Trophoblast cell (in vitro differentiated cells and primary cell): ENCODE measurements at regions not wholly inside any gene's neighbourhood (a gene's known extent, or its start where the extent isn't known, plus 50 kb on each side); places are given as distances from the start of the nearest gene placed in this dataset.
A peak's percentile ranks its signal among the peaks of the same experiment; 100 is the strongest.
"Not testable (repeated sequence)": the region's sequence is repeated elsewhere in the genome, so short reads cannot be mapped to it uniquely, and the experiment has no call there.

ENCODE experiments used
- DNase-seq, 2 donors: peaks; one replicate each; pipeline ENCODE4 v3.0.0-alpha.2; 2016
- H2AFZ ChIP-seq: 2 replicates; pipeline ENCODE4 v1.6.1; 2013; ENCODE audit warnings: low read length, moderate library complexity, mild to moderate bottlenecking; ENCODE audit not compliant: insufficient read depth, poor library complexity
- H2AK5ac ChIP-seq: 2 replicates; pipeline ENCODE4 v1.6.1; 2013; ENCODE audit warnings: mild to moderate bottlenecking, low read length
- H2BK120ac ChIP-seq: 2 replicates; pipeline ENCODE4 v1.6.1; 2013; ENCODE audit warnings: low read length, mild to moderate bottlenecking, moderate library complexity; ENCODE audit not compliant: insufficient read depth, poor library complexity
- H2BK12ac ChIP-seq: 2 replicates; pipeline ENCODE4 v1.6.1; 2013; ENCODE audit warnings: mild to moderate bottlenecking, low read length, moderate library complexity
- H2BK5ac ChIP-seq: 2 replicates; pipeline ENCODE4 v1.6.1; 2013; ENCODE audit warnings: low read length, low read depth, moderate library complexity, mild to moderate bottlenecking; ENCODE audit not compliant: poor library complexity
- H3K14ac ChIP-seq: 2 replicates; pipeline ENCODE4 v1.6.1; 2013; ENCODE audit warnings: mild to moderate bottlenecking, low read length
- H3K18ac ChIP-seq: 2 replicates; pipeline ENCODE4 v1.6.1; 2013; ENCODE audit warnings: mild to moderate bottlenecking, low read length
- H3K23ac ChIP-seq: 2 replicates; pipeline ENCODE4 v1.6.1; 2013; ENCODE audit warnings: low read length
- H3K27ac ChIP-seq: 2 replicates; pipeline ENCODE4 v1.5.1; 2013; ENCODE audit warnings: low read depth, mild to moderate bottlenecking, inconsistent platforms, low read length, moderate library complexity
- H3K27me3 ChIP-seq: 2 replicates; pipeline ENCODE4 v1.6.1; 2013; ENCODE audit warnings: inconsistent platforms, mild to moderate bottlenecking, low read length, moderate library complexity; ENCODE audit not compliant: insufficient read depth
- H3K36me3 ChIP-seq, 2 experiments: 1 replicate in 1 of 2; 2 replicates in 1 of 2; pipeline ENCODE4 v1.6.1; 2013; ENCODE audit warnings: low read length in 2 of 2, mild to moderate bottlenecking in 2 of 2, moderate library complexity in 1 of 2; ENCODE audit not compliant: insufficient read depth in 2 of 2, control insufficient read depth in 1 of 2
- H3K4ac ChIP-seq: 2 replicates; pipeline ENCODE4 v1.6.1; 2013; ENCODE audit warnings: low read depth, mild to moderate bottlenecking, low read length, moderate library complexity
- H3K4me1 ChIP-seq, 2 experiments: 1 replicate in 1 of 2; 2 replicates in 1 of 2; pipeline ENCODE4 v1.6.1; 2013; ENCODE audit warnings: low read length in 2 of 2, mild to moderate bottlenecking in 2 of 2, moderate library complexity in 1 of 2; ENCODE audit not compliant: insufficient read depth in 2 of 2, control insufficient read depth in 1 of 2
- H3K4me2 ChIP-seq: 2 replicates; pipeline ENCODE4 v1.6.1; 2013; ENCODE audit warnings: inconsistent platforms, mild to moderate bottlenecking, low read length, moderate library complexity
- H3K4me3 ChIP-seq: 2 replicates; pipeline ENCODE4 v1.5.1; 2013; ENCODE audit warnings: mild to moderate bottlenecking, low read depth, low read length, inconsistent platforms
- H3K79me1 ChIP-seq: one replicate; pipeline ENCODE4 v1.6.1; 2013; ENCODE audit warnings: low read length
- H3K79me2 ChIP-seq: 2 replicates; pipeline ENCODE4 v1.6.1; 2013; ENCODE audit warnings: low read length, mild to moderate bottlenecking; ENCODE audit not compliant: control insufficient read depth, insufficient read depth, poor library complexity
- H3K9ac ChIP-seq: 2 replicates; pipeline ENCODE4 v1.6.1; 2013; ENCODE audit warnings: mild to moderate bottlenecking, low read length
- H3K9me3 ChIP-seq: 2 replicates; pipeline ENCODE4 v1.6.1; 2013; ENCODE audit warnings: low read depth, mild to moderate bottlenecking, control low read depth, inconsistent platforms, low read length; ENCODE audit not compliant: insufficient read depth
- H4K12ac ChIP-seq: 2 replicates; pipeline ENCODE4 v1.6.1; 2013; ENCODE audit warnings: low read depth, mild to moderate bottlenecking, low read length, moderate library complexity
- H4K8ac ChIP-seq: 2 replicates; pipeline ENCODE4 v1.6.1; 2013; ENCODE audit warnings: low read depth, mild to moderate bottlenecking, low read length, moderate library complexity
- H4K91ac ChIP-seq: one replicate; pipeline ENCODE4 v1.6.1; 2013; ENCODE audit warnings: low read depth, mild to moderate bottlenecking, low read length, moderate library complexity
- WGBS: extraction: QIAGEN DNeasy Blood & Tissue Kit; methylation state at CpG from one replicate; pipeline ENCODE4 v1.1.7; 2013; ENCODE audit warnings: missing lambda C conversion rate; ENCODE audit not compliant: insufficient read length, insufficient coverage; ENCODE audit errors: extremely low coverage; 5-methylcytosine and 5-hydroxymethylcytosine counted together

- H3K27me3 ChIP-seq, H3K4me3 ChIP-seq, H3K79me1 ChIP-seq, H4K8ac ChIP-seq, H3K9ac ChIP-seq, H2BK12ac ChIP-seq, H3K4ac ChIP-seq, H4K12ac ChIP-seq, H2AFZ ChIP-seq, H3K9me3 ChIP-seq, H3K27ac ChIP-seq, H3K14ac ChIP-seq, H3K23ac ChIP-seq, H4K91ac ChIP-seq, H3K79me2 ChIP-seq, H3K36me3 ChIP-seq, H2AK5ac ChIP-seq, H3K4me1 ChIP-seq, H3K18ac ChIP-seq, H2BK120ac ChIP-seq, H2BK5ac ChIP-seq, DNase-seq, H3K4me2 ChIP-seq: not testable (repeated sequence)
- no CpG with 5 or more reads among the region's 9 CpGs for WGBS
Observed at GRCh38 chr17:30669217-30669649, 155.3 kb downstream of the CRLF3 start.

DNA sequence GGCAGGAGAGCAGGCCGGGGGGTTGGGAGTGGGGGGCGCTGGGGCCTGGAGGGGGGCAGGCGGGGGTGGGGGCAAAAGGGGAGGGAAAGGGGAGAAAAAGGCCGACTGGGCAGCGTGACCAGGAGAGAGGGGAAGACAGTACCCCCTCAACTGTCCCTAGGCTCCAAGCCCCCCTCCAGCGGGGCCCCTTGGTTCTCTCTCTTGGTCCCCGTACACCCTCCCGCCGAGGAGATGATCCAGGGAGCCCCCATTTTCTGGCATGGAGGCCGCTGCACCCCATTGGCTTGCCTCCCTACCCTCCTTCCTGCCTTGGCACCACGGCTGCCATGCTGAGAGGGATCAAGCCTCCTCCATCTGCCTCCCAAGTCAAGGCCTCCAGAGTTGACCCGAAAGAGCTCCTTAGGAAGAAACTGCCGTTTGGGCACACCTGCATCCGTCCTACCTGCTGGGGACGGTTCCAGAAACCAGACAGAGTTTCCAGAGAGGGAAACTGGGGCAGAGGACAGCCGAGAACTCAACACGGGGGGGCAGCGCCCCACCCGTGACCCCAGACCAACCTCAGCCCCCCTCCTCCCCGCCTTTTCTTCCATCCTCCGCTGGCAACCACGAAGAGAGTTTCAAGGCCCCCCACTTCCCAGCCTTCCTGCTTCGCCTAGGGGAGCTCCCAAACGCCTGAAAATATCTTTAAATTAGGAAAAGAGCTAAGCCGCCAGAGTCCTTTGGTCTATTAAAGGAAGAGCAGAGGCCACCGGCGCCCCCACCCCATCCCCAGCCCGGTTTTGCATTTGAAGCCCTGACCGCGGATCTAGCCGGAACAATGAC lies 155.9 kb downstream of the CRLF3 start:
- not testable (repeated sequence) for H2BK12ac ChIP-seq, H4K12ac ChIP-seq, H2BK5ac ChIP-seq

DNA sequence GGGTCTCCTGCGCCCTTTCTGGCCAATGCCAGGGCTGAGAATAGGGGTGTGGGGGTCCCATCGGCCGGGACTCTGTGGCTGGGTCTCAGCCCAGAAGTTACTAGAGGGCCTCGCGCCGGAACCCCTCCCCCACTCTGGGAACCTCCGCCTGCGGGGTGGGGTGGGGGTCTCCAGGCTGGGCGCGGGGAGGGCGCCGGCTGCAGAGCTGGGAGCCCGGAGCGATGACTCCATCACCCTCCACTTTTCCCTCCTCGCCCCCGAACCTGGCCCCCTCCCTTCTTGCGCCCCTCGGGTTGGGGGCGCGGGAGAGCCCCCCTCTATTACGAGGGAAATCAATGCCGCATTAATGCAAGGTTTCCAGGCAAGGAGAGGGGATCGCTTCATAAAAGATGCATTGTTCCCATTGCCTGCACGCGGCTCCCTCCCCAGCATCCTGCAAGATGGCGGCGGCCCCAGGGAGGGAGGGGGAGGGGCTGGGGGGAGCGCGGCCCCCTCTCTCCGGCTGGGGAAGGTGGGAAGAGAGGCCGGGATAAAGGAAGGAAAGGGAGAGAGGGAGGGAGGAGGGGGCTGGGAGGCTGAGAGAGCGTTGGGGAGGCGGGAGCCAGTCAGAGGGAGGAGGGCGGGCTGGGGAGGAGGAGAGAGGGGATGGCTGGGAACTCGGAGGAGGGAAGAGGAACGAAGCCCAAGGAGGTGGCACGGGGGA lies 156.7 kb downstream of the CRLF3 start:
- not testable (repeated sequence) for H2BK5ac ChIP-seq, H3K9ac ChIP-seq, H3K23ac ChIP-seq, H3K4me1 ChIP-seq, DNase-seq, H2AK5ac ChIP-seq, H3K79me1 ChIP-seq, H4K12ac ChIP-seq, H3K14ac ChIP-seq, H3K9me3 ChIP-seq, H3K18ac ChIP-seq, H3K4ac ChIP-seq, H3K36me3 ChIP-seq, H3K27ac ChIP-seq, H3K79me2 ChIP-seq, H2BK12ac ChIP-seq, H3K27me3 ChIP-seq, H2AFZ ChIP-seq
- peak overlapping the region; percentile 43 for H2BK120ac ChIP-seq
- peak overlapping the region; percentile 64 for H3K4me3 ChIP-seq
- peak overlapping the region; percentile 71 for H4K8ac ChIP-seq
- WGBS, result no CpG with 5 or more reads among the region's 37 CpGs
- H3K4me2 ChIP-seq, result peak overlapping the region; percentile 66
- peak overlapping the region; percentile 89 for H4K91ac ChIP-seq

More for the DNA sequence above, 155.9 kb downstream of the CRLF3 start:
- not testable (repeated sequence) for H3K79me2 ChIP-seq, H2AFZ ChIP-seq, H3K27me3 ChIP-seq, H3K14ac ChIP-seq, H3K36me3 ChIP-seq, H3K4me2 ChIP-seq, H3K4me1 ChIP-seq, H3K18ac ChIP-seq, DNase-seq, H3K79me1 ChIP-seq, H2AK5ac ChIP-seq, H3K23ac ChIP-seq, H3K9me3 ChIP-seq, H3K4me3 ChIP-seq, H3K4ac ChIP-seq, H4K91ac ChIP-seq, H2BK120ac ChIP-seq, H4K8ac ChIP-seq, H3K27ac ChIP-seq, H3K9ac ChIP-seq
- no CpG with 5 or more reads among the region's 31 CpGs for WGBS

DNA sequence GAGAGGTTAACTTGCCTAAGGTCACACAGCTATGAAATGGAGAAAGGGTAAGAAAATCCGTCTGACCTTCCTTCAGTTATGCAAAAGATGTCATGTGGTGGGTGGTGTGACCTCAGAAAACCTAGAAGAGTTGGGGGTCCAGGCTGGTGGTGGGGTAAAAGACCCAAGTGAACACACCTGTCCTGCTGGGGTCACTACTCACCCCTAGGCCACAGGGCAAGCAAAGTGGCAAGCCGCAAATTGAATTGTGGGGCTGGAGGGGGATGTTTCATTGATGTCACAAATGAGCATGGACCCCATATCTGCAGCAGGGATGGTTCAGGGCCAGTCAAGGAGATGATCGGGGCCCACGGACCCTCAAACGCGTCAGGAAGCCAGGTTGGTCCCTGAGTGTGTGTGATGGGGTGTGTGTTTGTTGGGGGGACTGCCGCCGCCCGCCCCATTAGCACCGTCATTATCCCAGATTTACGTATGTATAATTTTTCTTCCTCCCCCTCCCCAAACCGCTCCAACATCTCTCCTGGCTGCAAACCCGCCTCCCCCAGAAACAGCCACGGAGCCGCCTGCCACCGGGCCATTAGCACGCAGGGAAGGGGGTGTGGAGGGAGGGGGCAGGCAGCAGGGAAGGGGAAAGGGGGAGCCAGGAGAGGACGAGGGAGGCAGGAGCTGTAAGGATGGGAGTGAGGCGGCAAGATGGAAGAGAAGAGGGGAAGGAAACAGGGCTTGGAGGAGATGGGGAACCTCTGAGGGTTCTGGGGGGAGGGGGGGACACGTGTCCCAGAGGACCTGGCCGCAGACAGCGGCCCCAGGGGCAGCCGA lies 157.4 kb downstream of the CRLF3 start:
- no CpG with 5 or more reads among the region's 23 CpGs for WGBS
- H3K27me3 ChIP-seq, result not testable (repeated sequence)
- H2BK120ac ChIP-seq, result peak overlapping the region; percentile 43

More for the DNA sequence above, 157.4 kb downstream of the CRLF3 start:
- not testable (repeated sequence) for H4K12ac ChIP-seq, H3K79me2 ChIP-seq, H3K14ac ChIP-seq, H3K9me3 ChIP-seq, H2AFZ ChIP-seq, DNase-seq, H3K18ac ChIP-seq, H3K27ac ChIP-seq, H3K9ac ChIP-seq, H2BK5ac ChIP-seq, H3K23ac ChIP-seq, H3K4me1 ChIP-seq, H2BK12ac ChIP-seq, H3K36me3 ChIP-seq, H2AK5ac ChIP-seq, H3K4ac ChIP-seq, H3K79me1 ChIP-seq, H3K4me3 ChIP-seq
- Histone ChIP-seq H4K91ac (peak overlapping the region; percentile 89), H4K8ac (peak overlapping the region; percentile 71), H3K4me2 (peak overlapping the region; percentile 66)
